ENCODE measurements at regions not wholly inside any gene's neighbourhood (a gene's known extent, or its start where the extent isn't known, plus 50 kb on each side); places are given as distances from the start of the nearest gene placed in this dataset.

DNA sequence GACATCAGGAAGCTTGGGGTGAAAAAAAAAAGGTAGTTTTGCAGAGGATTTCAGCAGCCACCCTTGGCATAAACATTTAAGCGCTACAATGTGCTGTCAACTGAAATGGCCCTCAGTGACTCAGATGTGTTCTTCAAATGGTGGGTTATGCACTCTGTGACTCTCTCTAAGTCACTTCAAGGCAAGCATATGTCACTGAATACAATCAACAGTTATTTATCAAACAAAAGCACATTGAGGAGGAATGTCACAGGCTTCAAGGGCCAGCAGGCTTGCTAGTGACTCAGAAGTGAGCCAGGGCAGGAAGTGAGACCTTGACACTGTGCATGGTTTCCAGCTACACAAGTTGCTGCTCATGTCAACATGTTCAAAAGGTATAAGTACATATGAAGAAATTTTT lies 523.7 kb upstream of the HTR2A start:
- Histone ChIP-seq H3K9me3 (ENCODE audit: control extremely low read depth in 1 of 3, control insufficient read depth in 2 of 3, insufficient read depth in 1 of 3, low read length in 2 of 3) (no peaks in the 10 kb centered on the region), H3K4me3 (ENCODE audit: control extremely low read depth in 1 of 5, extremely low read depth in 1 of 5, insufficient read depth in 1 of 5, low read depth in 2 of 5, low read length in 4 of 5) (no peak overlapping the region), H2AFZ (ENCODE audit: insufficient read depth, low read depth, low read length, poor library complexity, severe bottlenecking) (no peak overlapping the region), H3K79me2 (ENCODE audit: control insufficient read depth, insufficient read depth, low read length) (no peaks in the 10 kb centered on the region), H3K4me1 (ENCODE audit: control insufficient read depth in 2 of 2, insufficient read depth in 2 of 2, low read length in 2 of 2) (no peaks in the 10 kb centered on the region), H3K9ac (ENCODE audit: low read length) (no peak overlapping the region), H4K20me1 (ENCODE audit: control insufficient read depth, insufficient read depth, low read length, poor library complexity, severe bottlenecking) (no peaks in the 10 kb centered on the region), H3K4me2 (replicated peaks; ENCODE audit: low read depth, low read length, poor library complexity, severe bottlenecking) (no peak overlapping the region), H3K27me3 (replicated peaks in 1 of 4; ENCODE audit: control extremely low read depth in 1 of 4, control insufficient read depth in 3 of 4, insufficient read depth in 4 of 4, low read length in 3 of 4) (no peaks in the 10 kb centered on the region), H3K27ac (ENCODE audit: low read length in 2 of 2) (no peak overlapping the region), H3K36me3 (replicated peaks in 1 of 2; ENCODE audit: control extremely low read depth in 1 of 2, control insufficient read depth in 1 of 2, extremely low read depth in 1 of 2, insufficient read depth in 2 of 2, low read length in 1 of 2) (no peaks in the 10 kb centered on the region)
- Mint-ChIP-seq H3K27ac (no peak overlapping the region), H3K4me1 (no peaks in the 10 kb centered on the region), H3K4me3 (no peak overlapping the region), H3K27me3 (no peaks in the 10 kb centered on the region), H3K9me3 (ENCODE audit: insufficient read depth) (no peaks in the 10 kb centered on the region)
- WGBS (ENCODE audit: insufficient coverage), result 100% methylated on average over 1 of the region's 1 CpG
- DNase-seq, result no peak
- ChIA-PET CTCF (no interaction called here), POLR2A (no interaction called here)
- no peak for ATAC-seq (ENCODE audit: low read depth)
- intact Hi-C loops (cut with micrococcal nuclease), result no loop called here
- no peak for TF ChIP-seq EZH2 (IDR thresholded peaks at IDR 0.05; ENCODE audit: borderline replicate concordance, insufficient read depth, low read depth, low read length, poor library complexity, severe bottlenecking)
- TF ChIP-seq, protein P1, sequence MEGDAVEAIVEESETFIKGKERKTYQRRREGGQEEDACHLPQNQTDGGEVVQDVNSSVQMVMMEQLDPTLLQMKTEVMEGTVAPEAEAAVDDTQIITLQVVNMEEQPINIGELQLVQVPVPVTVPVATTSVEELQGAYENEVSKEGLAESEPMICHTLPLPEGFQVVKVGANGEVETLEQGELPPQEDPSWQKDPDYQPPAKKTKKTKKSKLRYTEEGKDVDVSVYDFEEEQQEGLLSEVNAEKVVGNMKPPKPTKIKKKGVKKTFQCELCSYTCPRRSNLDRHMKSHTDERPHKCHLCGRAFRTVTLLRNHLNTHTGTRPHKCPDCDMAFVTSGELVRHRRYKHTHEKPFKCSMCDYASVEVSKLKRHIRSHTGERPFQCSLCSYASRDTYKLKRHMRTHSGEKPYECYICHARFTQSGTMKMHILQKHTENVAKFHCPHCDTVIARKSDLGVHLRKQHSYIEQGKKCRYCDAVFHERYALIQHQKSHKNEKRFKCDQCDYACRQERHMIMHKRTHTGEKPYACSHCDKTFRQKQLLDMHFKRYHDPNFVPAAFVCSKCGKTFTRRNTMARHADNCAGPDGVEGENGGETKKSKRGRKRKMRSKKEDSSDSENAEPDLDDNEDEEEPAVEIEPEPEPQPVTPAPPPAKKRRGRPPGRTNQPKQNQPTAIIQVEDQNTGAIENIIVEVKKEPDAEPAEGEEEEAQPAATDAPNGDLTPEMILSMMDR (IDR thresholded peaks at IDR 0.05), result no peak

DNA sequence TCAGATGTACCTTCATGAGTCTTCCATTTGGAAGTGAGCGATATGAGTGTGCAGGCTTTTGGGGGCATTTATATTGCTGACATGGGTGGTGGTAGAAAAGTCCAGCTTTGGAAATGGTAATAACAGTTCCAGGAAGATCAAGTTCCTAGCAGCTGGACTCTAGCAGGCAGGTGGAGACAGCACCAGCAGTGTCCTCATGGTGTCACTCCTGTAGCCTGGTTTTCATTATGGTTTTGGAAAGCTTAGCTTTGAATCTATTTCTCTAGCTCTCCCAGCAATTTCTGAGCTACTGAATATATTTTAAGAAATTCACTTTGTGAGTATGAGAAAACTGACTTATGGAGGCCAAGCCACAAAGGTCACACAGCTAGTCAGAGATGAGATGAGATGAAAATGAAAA lies 523.2 kb upstream of the HTR2A start:
- no peaks in the 10 kb centered on the region for H3K9me3 ChIP-seq (ENCODE audit: control extremely low read depth in 1 of 3, control insufficient read depth in 2 of 3, insufficient read depth in 1 of 3, low read length in 2 of 3)
- H4K20me1 ChIP-seq (ENCODE audit: control insufficient read depth, insufficient read depth, low read length, poor library complexity, severe bottlenecking), result no peaks in the 10 kb centered on the region
- TF ChIP-seq EZH2 (IDR thresholded peaks at IDR 0.05; ENCODE audit: borderline replicate concordance, insufficient read depth, low read depth, low read length, poor library complexity, severe bottlenecking), result no peak
- TF ChIP-seq, protein P1 (IDR thresholded peaks at IDR 0.05), result no peak
- H3K79me2 ChIP-seq (ENCODE audit: control insufficient read depth, insufficient read depth, low read length), result no peaks in the 10 kb centered on the region
- Mint-ChIP-seq H3K9me3 (ENCODE audit: insufficient read depth) (no peaks in the 10 kb centered on the region), H3K27ac (no peak overlapping the region), H3K4me1 (no peaks in the 10 kb centered on the region), H3K4me3 (no peak overlapping the region), H3K27me3 (no peaks in the 10 kb centered on the region)
- ChIA-PET CTCF (no interaction called here), POLR2A (no interaction called here)
- WGBS (ENCODE audit: insufficient coverage), result 33% methylated on average over 1 of the region's 1 CpG
- H3K27me3 ChIP-seq (replicated peaks in 1 of 4; ENCODE audit: control extremely low read depth in 1 of 4, control insufficient read depth in 3 of 4, insufficient read depth in 4 of 4, low read length in 3 of 4), result no peaks in the 10 kb centered on the region
- H3K4me2 ChIP-seq (replicated peaks; ENCODE audit: low read depth, low read length, poor library complexity, severe bottlenecking), result no peak overlapping the region
- ATAC-seq (ENCODE audit: low read depth), result no peak
- H3K9ac ChIP-seq (ENCODE audit: low read length), result no peak overlapping the region
- no peaks in the 10 kb centered on the region for H3K4me1 ChIP-seq (ENCODE audit: control insufficient read depth in 2 of 2, insufficient read depth in 2 of 2, low read length in 2 of 2)
- H3K27ac ChIP-seq (ENCODE audit: low read length in 2 of 2), result no peak overlapping the region
- no peak for DNase-seq
- H2AFZ ChIP-seq (ENCODE audit: insufficient read depth, low read depth, low read length, poor library complexity, severe bottlenecking), result no peak overlapping the region
- H3K4me3 ChIP-seq (ENCODE audit: control extremely low read depth in 1 of 5, extremely low read depth in 1 of 5, insufficient read depth in 1 of 5, low read depth in 2 of 5, low read length in 4 of 5), result no peak overlapping the region
- H3K36me3 ChIP-seq (replicated peaks in 1 of 2; ENCODE audit: control extremely low read depth in 1 of 2, control insufficient read depth in 1 of 2, extremely low read depth in 1 of 2, insufficient read depth in 2 of 2, low read length in 1 of 2), result no peaks in the 10 kb centered on the region
- intact Hi-C loops (cut with micrococcal nuclease), result no loop called here

Data from B cell (primary cell).